HUDEP-2 (cell line): ENCODE measurements at regions not wholly inside any gene's neighbourhood (a gene's known extent, or its start where the extent isn't known, plus 50 kb on each side); places are given as distances from the start of the nearest gene placed in this dataset.
A peak's percentile ranks its signal among the peaks of the same experiment; 100 is the strongest.

ENCODE experiments used
- DNase-seq, 76 experiments: peaks; one replicate each; lab custom pipeline; 2025; ENCODE audit not compliant: unreplicated experiment in 76 of 76; lab: John Stamatoyannopoulos, UW

DNA sequence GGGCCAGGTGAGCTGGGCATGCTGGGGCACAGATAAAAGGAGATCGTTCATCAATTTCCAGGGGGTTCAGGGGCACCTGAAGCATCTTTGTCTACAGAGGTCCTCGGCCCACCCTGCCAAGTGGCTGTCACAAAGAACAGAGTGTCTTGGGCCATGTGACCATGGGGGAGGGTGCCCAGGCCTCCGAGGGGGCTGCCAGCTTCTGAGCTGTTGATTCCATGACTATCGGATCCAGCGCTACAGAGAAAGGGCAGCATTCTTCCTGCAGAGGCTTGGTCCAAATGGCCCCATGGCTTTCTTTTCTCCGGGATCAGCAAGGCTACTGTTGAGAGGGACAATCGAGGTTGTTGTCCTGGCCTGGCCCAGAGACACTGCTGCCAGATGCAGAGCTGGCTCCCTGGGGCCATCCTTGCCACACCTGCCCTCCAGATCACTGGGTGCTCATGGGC is 289.2 kb downstream of the ZSWIM6 start:
- DNase-seq = no peak

DNA sequence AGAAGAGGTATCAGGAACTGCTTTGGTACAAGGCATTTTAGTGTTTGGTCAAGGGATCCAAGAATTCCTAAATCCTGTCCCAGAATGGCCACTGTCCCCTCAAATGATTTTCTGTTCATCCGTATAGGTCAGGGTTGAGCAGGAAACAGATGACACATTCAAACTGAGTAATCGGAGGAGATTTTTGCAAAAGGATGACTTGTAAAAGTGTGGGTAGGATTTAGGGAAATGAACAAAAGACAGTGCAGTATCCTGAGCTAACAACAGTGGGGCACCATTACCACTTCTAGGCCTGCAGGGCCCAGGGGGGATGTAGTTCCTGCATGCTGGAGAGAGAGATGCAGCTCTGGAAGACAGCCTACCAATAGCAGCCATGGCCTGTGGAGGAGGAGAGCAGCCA is 290.1 kb downstream of the ZSWIM6 start:
- DNase-seq = no peak

DNA sequence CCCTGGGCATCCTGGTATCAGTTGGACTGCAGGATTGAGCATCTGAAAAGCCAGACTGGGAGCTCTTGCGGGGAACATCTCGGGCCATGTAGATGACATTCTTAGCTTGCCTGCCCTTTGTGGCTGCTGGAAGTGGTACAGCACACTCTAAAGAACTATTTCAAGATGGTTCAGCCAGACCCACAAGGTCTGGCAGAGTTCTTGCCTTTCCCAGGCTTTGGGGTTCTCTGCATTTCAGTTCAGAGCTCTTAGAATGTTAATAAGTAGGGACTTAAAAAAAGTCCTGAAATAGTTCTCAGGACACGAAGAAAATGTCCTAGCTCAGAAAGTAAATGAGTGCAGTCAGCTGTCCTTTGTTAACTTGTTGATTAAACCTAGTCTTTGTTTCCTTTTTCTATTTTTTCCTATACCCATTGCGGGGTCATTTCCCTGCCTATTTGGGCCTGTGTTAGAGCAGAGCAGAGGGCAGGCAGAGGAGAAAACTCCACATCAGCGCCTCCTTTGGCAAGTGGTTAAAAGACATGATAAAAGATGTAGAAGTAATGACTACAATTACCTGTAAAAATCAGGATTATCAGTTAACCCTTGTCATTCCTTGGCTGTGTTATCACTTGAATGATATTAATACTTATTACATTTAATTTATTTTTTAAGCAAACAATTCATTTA is 291.5 kb downstream of the ZSWIM6 start:
- peak in 4 of 76 experiments; percentile 0 to 6 (median 4) for DNase-seq

DNA sequence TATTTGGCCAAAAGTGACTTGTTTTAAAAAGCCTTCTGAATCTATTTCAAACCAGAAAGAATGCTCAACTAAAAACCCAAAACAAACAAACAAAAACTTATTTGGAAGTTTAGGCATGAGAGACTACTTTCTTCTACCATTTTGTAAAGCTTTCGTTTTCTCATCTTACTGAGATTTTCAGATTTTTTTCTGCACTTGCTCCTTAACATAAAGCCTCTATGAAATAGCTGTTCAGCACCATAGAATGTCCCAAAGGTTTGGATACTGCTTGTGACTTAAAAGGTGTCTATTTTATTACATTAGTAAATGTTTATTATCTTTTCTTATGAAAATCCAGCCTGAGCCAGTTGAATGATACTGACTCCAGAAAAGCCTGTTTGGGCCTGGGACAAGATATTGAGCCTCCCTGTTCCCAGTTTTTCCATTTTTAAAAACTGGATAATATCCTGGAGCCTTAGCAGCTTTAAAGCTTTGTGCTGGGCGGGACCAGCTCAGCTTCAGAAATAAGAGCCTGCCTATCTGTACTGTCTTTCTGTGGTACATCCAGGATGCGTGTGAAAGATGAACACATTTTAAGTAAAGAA is 292.6 kb downstream of the ZSWIM6 start:
- DNase-seq = no peak

DNA sequence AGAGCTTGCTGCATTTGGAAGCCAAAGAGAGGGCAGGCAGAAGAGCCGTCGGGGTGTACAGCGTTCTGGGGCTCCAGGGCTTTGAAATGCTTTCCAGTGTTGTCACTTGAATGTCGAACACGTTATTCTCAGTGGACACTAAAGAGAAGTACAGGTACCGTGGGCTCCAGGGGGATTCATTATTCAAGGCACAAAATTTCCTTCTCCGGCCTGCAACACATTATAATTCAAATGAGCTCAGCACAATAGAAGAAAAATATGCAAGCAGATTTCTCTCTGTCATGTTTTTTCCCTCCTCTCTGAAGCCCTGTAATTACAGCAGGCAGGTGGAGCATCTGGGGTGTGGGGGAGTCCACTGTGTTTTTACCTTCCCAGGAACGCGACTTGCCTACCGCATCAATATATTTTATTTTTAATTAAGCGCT is 293.1 kb downstream of the ZSWIM6 start:
- no peak for DNase-seq

DNA sequence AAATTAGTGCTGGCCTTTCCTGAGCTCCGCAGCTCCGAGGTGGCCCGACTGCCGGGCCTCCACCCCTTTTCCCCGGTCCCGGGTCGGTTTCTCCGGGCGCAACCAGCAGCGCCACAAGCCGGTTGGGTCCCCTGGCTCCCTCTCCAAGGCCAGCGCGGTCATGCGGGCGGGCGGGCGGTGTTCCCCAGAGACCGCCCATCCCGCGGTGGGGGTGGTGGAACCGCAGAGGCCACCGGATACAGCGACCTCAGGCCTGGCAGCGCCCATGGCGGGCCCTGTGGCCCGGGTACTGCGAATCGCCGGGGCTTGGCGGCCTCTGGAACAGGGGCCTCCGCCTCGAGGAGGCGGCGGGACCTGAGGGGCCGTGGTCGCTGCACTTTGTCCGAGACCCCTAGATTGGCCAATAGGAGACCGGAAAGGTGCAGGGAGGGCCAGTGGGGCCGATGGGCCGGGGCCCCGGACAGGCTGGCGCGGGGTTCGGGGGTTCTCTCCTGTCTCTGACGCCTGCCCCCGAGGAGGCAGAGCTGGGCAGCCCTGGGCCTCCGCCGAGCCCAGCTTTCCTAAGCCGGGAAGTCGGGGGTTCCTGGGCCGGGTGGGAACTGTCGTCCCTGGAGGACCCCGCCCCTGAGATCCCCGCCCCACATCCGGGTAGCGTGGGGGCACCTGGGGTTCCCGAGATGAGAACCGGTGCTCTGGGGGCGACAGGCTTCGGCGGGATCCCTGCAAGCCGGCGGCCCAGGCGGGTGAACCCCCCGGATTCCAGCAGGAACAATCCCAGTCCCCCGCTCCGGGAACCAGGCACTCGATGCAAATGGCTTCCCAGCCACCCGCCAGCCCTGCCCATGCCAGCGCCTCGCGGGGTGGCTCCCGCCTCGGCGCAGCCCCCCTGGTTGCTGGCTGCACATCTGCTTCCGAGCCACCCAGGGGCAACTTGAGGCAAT is 293.9 kb downstream of the ZSWIM6 start:
- DNase-seq = peak in 39 of 76 experiments; percentile 2 to 52 (median 23)

DNA sequence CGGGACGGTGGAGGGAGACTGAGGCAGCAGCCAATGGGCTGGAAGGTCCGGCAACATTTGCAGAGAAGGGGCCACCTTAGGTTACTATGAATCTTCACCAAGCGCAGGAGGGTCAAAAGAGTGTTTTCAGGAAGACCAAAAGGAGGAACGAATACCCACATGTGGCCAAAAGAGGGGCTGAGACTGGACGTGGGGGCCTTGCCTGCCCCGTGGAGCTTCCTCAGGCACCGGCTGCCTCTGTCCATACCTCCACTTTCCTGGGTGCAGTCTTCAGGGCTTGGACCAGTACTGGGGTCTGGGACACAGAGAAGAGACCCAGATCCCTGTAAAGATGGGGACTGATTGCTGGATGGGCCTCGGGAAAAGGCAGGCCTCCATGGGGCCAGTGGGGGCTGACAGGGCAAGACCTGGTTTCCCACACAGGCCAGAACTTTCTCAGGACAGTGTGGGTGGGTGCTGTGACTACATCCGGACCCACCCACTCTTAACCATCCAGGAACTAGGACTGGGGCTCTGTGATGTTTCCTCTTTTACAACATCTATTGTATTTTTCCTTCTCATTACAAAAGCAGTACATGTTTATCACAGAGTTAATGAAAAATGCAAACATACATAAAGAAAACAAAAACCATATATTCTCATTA is 294.7 kb downstream of the ZSWIM6 start:
- no peak for DNase-seq

DNA sequence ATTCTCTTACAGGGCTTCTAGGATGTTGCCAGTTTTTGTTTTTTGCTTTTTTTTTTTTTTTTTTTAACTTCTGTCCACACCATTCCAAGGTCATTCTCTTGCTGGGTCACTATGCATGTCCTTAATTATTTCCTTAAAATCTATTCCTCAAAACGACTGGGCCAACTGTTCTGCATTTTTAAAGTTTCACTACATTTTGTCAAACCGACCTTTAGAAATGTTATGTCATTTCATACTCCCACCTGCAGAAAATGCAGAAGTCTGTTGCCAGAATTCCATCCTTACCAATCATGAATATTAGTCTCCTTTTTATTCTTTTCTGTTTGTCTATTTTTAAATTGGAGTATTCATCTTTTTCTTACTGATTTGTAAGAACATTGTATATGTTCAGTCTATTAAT is 295.5 kb downstream of the ZSWIM6 start:
- DNase-seq = no peak

DNA sequence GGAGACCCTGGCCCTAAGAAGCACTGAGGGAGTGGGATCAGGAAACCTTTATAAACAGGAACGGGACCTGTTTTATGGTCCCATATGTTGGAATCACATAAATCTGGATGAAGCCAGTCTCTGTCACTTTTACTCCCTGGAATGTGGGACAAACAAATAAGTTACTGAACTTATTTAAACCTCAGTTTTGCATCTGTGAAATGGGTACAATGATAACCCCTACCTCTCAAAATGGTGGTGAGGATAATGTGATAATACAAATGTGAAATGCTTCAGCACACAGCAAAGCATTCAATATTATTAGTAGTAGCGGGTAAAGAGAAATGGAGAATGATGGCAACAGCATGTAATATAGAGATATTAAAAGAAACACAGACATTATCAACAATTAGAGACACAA is 298.9 kb downstream of the ZSWIM6 start:
- DNase-seq = no peak

DNA sequence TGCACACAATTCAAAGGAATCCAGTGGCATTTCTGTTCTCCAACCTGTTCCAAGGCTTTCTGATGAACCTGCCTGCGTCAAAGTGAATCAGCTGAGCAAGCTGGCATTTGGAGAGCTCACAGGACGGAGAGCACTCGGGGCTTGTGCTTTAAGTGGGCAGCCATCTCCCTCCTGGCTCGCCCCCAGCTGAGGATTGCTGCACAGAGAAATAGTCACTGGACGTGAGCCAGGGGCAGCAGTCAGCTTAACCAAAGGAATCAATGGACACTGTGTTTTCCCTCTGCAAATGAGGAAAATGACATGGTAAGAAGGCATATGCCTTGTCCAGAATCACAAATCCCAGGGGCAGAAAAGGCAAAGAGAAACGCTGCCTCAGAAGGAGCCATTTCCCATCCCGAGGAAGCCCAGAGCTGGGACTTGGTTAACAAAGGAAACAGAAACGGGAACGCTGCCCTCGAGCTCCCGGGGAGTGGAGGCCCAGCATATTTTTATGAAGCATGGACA is 299.4 kb downstream of the ZSWIM6 start:
- no peak for DNase-seq

DNA sequence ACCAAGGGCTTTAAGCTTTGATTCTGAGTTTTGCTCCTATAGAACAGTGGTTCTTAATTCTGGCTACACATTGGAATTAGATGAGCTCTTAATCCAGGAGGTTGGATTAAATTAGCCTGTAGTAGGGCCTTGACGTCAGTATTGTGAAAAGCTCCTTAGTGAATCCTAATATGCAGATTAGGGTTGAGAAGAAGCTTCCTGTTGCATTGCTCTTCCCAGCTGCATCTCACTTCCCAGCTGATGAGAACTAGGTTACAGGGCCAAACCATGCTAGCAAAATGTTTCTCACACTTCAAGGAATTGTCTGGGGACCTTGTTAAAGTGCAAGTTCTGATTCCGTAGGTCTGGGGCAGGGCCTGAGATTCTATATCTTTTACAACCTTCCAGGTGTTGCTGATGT is 300.0 kb downstream of the ZSWIM6 start:
- no peak for DNase-seq

DNA sequence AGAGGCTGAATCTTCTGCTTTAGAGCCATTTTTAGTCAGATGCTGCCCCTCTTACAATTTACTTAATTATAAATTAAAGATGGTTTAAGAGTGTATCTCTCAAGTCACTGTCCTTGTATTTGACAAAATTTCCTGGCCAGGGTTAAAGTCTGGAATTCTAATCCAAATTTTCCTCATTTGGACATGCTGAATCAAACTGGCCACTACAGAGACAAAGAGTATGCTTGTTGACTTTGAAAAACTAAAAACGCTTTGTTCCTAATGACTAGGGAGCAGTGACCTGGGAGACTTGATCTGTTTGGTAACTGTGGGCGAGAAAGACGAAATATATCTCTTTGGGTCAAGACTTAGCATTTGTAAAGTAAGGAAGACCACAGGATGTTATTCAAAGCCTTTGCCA is 303.2 kb downstream of the ZSWIM6 start:
- DNase-seq = no peak

DNA sequence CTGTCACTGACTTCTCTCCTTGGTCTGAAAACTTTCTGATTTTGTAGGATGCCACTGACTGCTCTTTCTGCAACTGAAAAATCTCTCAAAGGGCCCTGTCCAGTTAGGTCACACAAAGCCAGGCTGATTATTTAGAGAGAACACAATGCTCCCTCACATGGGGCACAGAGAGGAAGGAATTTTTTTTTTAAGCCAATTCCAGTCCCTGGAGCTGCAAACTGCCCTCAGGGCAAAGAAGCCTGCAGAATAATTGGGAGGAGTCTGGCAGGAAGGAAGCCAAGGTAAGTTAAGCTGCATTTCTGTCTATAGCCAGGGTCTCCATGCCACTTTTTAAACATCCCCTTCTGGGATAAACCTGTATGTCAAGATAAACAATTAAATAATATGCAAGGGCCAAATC is 305.5 kb downstream of the ZSWIM6 start:
- DNase-seq = no peak

DNA sequence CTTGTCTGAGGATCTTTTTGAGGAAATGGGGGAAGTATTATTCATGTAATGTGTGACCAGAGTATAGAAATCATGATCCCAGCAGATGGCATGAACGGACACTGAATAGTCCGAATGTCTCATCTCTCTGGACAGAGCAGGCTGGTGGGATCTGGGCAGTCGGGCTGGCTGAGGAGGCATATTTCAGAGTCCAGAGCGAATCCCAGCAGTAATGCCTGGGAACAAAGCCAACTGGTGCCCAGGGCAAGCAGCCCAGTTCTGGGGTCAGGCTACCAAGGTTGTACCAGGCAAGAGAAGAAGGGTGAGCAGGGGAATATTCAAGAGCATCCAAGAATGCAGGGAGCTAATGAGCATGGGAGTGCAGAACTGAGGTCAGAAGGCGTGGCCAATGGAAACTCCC is 306.4 kb downstream of the ZSWIM6 start:
- no peak for DNase-seq

DNA sequence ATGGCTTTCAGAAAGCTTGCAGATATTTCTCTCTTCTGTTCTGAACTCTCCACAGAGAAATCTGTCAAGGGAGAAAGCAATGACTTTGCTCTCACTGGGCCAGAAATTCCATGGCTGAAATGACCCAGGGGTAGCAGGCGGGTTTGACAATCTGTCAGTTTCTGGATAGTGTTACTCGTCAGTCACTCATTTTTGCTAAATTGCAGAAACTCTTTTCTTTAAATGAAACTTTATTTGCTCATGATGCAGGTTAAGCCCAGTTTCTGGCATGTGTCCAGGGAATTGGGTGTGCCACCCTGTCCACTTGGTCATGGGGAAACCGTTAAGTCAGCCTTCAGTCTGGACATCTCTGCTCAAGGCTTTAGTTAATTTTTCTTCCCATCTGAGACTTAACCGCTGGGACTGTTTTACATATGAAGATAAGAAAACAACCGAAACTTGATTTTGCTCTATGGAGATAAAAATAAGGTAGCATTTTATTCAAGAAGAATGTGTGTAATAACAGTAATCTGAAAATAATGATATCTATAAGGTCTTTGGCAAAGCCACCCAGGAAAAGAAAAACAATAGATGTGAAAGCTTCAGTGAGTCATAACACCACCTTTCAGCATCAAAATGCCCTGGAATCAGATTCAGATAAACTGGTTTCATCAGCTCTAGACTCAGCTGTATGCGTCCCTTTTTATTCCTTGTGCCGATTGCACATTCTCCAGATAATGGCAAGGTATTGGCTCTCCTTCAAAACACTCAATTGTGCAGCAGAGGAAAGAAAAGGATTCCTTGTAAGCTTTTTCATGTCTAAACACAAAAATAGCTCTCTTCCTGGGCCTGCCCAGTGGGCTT is 308.3 kb downstream of the ZSWIM6 start:
- DNase-seq = no peak

DNA sequence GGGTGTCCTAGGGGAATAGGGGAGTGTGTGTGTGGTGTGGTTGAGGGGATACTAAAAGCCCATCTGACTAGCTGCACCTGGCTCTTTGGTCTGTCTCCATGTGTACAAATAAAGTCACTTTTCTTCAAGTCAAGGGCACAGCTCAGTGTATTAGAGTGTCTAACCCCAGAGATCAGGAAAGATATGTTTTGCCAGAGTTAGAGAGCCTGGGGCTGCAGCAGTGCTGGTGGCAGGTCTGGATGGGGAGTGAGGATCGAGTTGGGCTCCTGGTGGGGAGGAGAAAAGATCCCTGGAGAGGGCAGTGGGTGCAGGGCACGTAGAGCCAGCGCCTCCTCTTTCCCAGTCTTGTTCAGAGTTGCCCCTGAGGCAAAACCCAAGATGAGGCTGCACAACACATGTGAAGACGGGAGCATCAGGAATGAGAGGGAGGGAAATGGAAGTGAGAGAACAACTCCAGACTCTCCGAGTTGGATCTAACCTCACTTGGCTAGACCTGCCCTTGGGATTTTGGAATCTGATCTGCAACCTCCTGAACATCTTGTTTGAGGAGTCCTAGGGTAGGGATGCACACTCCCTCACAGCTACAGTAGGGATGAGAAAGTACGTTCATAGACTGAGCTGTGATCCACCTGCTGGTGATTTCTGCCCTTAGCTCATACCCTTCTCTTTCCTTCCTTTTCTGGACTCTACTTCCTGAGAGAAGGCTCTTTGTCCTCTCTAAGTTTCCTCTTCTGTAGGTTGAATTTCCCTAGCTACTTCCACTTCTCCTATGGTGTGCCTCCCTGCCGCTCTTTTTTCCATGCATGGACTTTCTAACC is 309.9 kb downstream of the ZSWIM6 start:
- no peak for DNase-seq

DNA sequence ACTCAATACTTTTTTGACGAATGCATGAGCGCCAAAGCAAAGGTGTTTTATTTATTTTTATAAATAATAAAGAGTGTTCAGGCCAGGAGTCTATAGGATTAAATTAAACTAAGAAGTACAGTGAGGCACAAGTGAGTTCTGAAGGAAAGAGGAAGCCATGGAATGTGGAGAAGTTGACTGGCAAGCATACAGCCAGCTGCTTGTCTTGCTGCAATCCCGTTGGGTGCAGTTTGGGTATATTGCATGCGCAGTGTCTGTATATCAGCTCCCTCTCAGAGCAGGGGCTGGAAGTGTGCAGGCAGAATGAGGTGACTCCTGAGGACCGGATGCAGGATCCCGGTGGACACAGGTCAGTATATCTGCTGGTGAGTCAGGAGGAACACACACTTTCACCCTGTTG is 315.6 kb downstream of the ZSWIM6 start:
- DNase-seq = no peak

DNA sequence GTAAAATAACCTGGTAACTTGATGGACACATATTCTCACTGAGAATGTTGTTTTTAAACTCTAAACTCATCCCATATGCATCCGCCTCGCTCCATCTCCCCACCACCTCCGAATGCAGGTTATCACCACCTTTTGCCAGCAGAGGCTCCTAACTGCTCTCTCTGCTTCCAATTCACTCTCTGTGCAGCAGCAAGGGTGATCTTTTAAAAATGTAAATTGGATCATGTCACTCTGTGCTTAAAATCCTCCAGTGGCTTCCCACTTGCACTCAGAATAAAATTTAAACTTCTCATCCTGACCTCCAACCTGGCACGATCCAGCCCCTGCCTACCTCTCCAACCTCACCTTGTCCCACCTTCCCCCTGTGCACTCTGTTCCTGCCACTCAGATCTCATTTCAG is 317.2 kb downstream of the ZSWIM6 start:
- DNase-seq = no peak

DNA sequence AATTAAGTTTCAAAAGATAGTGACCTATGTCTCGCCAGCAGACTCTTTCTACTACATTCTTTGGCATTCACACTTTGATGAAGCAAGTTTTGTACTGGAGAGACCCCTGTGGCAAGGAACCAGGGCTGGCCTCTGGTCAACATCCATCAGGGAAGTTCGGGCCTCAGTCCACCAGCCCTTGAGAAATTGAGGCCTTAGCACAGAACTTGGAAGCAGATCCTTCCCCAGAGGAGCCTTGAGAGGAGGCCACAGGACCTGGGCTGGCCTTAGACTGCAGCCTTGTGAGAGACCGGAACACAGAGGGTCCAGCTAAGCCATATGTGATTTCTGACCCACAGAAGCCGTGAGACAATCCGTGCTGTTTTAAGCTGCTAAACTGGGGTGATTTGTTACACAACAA is 317.9 kb downstream of the ZSWIM6 start:
- DNase-seq = no peak
